ENCODE measurements at regions not wholly inside any gene's neighbourhood (a gene's known extent, or its start where the extent isn't known, plus 50 kb on each side); places are given as distances from the start of the nearest gene placed in this dataset.

- no peak for DNase-seq (ENCODE audit: low read depth)
- no peak for TF ChIP-seq CTCF (IDR thresholded peaks at IDR 0.05; ENCODE audit: insufficient read depth, low read length, severe bottlenecking)
- no peak overlapping the region for H3K4me3 ChIP-seq (ENCODE audit: low read depth, low read length)
- no peak for FAIRE-seq
- no peaks in the 10 kb centered on the region for H3K36me3 ChIP-seq (ENCODE audit: control insufficient read depth, insufficient read depth, low read length)
- no peaks in the 10 kb centered on the region for H3K27me3 ChIP-seq (ENCODE audit: control insufficient read depth, insufficient read depth, low read length)
These were observed 402.5 kb upstream of the FAM98A start for GRCh38 chr2:34001557-34001956.

GRCh38 chr2:33984131-33984530, 385.0 kb upstream of the FAM98A start:
- no peak for TF ChIP-seq CTCF (IDR thresholded peaks at IDR 0.05; ENCODE audit: insufficient read depth, low read length, severe bottlenecking)
- Histone ChIP-seq H3K27me3 (ENCODE audit: control insufficient read depth, insufficient read depth, low read length) (no peaks in the 10 kb centered on the region), H3K36me3 (ENCODE audit: control insufficient read depth, insufficient read depth, low read length) (no peaks in the 10 kb centered on the region), H3K4me3 (ENCODE audit: low read depth, low read length) (no peak overlapping the region)
- DNase-seq (ENCODE audit: low read depth): no peak
- no peak for FAIRE-seq

- FAIRE-seq (no peak), DNase-seq (ENCODE audit: low read depth) (no peak)
- no peaks in the 10 kb centered on the region for H3K36me3 ChIP-seq (ENCODE audit: control insufficient read depth, insufficient read depth, low read length)
- H3K27me3 ChIP-seq (ENCODE audit: control insufficient read depth, insufficient read depth, low read length): no peaks in the 10 kb centered on the region
- no peak for TF ChIP-seq CTCF (IDR thresholded peaks at IDR 0.05; ENCODE audit: insufficient read depth, low read length, severe bottlenecking)
- no peak overlapping the region for H3K4me3 ChIP-seq (ENCODE audit: low read depth, low read length)
These were observed 379.4 kb upstream of the FAM98A start for GRCh38 chr2:33978471-33978870.

GRCh38 chr2:33975498-33975897, 376.4 kb upstream of the FAM98A start:
- no peak overlapping the region for H3K4me3 ChIP-seq (ENCODE audit: low read depth, low read length)
- H3K36me3 ChIP-seq (ENCODE audit: control insufficient read depth, insufficient read depth, low read length): no peaks in the 10 kb centered on the region
- no peaks in the 10 kb centered on the region for H3K27me3 ChIP-seq (ENCODE audit: control insufficient read depth, insufficient read depth, low read length)
- TF ChIP-seq CTCF (IDR thresholded peaks at IDR 0.05; ENCODE audit: insufficient read depth, low read length, severe bottlenecking): no peak
- no peak for FAIRE-seq
- DNase-seq (ENCODE audit: low read depth): no peak

GRCh38 chr2:33967103-33967502, 368.0 kb upstream of the FAM98A start:
- H3K27me3 ChIP-seq (ENCODE audit: control insufficient read depth, insufficient read depth, low read length): no peaks in the 10 kb centered on the region
- DNase-seq (ENCODE audit: low read depth): no peak
- no peak for FAIRE-seq
- H3K4me3 ChIP-seq (ENCODE audit: low read depth, low read length): no peak overlapping the region
- TF ChIP-seq CTCF (IDR thresholded peaks at IDR 0.05; ENCODE audit: insufficient read depth, low read length, severe bottlenecking): no peak
- no peaks in the 10 kb centered on the region for H3K36me3 ChIP-seq (ENCODE audit: control insufficient read depth, insufficient read depth, low read length)

GRCh38 chr2:33958591-33958990, 359.5 kb upstream of the FAM98A start:
- no peak for TF ChIP-seq CTCF (IDR thresholded peaks at IDR 0.05; ENCODE audit: insufficient read depth, low read length, severe bottlenecking)
- Histone ChIP-seq H3K36me3 (ENCODE audit: control insufficient read depth, insufficient read depth, low read length) (no peaks in the 10 kb centered on the region), H3K27me3 (ENCODE audit: control insufficient read depth, insufficient read depth, low read length) (no peaks in the 10 kb centered on the region), H3K4me3 (ENCODE audit: low read depth, low read length) (no peak overlapping the region)
- no peak for FAIRE-seq
- no peak for DNase-seq (ENCODE audit: low read depth)
